HepG2 (cell line): ENCODE measurements at regions not wholly inside any gene's neighbourhood (a gene's known extent, or its start where the extent isn't known, plus 50 kb on each side); places are given as distances from the start of the nearest gene placed in this dataset.

Source experiments
- ATAC-seq: fragments of 200-7000 bp; cut with Tn5 transposase; 3 replicates; pipeline ENCODE4 v1.9.1; 2020; ENCODE audit warnings: mild to moderate bottlenecking, moderate library complexity
- BruUV-seq: library from RNA; stranded (reverse); fragments of 400-500 nt; replicated peaks from 2 replicates; lab custom pipeline; 2021; lab: Mats Ljungman, UMichigan
- CTCF ChIA-PET: fragments of 300-600 bp; formaldehyde crosslinking; extraction: SDS; loops from one replicate; lab custom pipeline; 2021; ENCODE audit warnings: low total read pairs, inconsistent platforms, low intra/inter-chr PET ratio; lab: Yijun Ruan, JAX
- POLR2A ChIA-PET: fragments of 350-600 bp; sonication (Branson Sonifier 250); formaldehyde crosslinking; loops from one replicate; lab custom pipeline; 2020; ENCODE audit warnings: antibody characterized with exemption, inconsistent platforms; lab: Yijun Ruan, JAX
- DNase-seq: peaks from one replicate; pipeline ENCODE4 v3.0.0-alpha.2; 2015; ENCODE audit warnings: low spot score
- FAIRE-seq: peaks from 3 replicates; lab custom pipeline; 2011; peaks lifted over from hg19 to GRCh38; lab: Jason Lieb, UNC
- H2AFZ ChIP-seq: one replicate; pipeline ENCODE4 v1.6.1; 2011; ENCODE audit warnings: low read length, inconsistent platforms
- H3K27ac ChIP-seq: fragments of 300-600 bp; 3 replicates; pipeline ENCODE4 v1.8.0; 2011; ENCODE audit warnings: mixed run types, mild to moderate bottlenecking, mixed read lengths, low read length, inconsistent platforms; ENCODE audit not compliant: insufficient read depth; ENCODE audit errors: extremely low read length
- H3K27me3 ChIP-seq, 2 experiments: fragments of 200-600 bp in 1 of 2; 2 replicates in 1 of 2; 3 replicates in 1 of 2; pipeline versions ENCODE4 v1.6.0 to v1.8.0; 2011; ENCODE audit warnings: low read length in 2 of 2, mild to moderate bottlenecking in 2 of 2, moderate library complexity in 2 of 2, inconsistent platforms in 1 of 2; ENCODE audit not compliant: insufficient read depth in 2 of 2, control insufficient read depth in 1 of 2
- H3K36me3 ChIP-seq, 2 experiments: fragments of 200-600 bp in 1 of 2; replicated peaks in 1 of 2; 2 replicates in 1 of 2; 3 replicates in 1 of 2; pipeline versions ENCODE4 v1.5.1 to v1.8.0; 2011; ENCODE audit warnings: low read length in 2 of 2, inconsistent platforms in 1 of 2; ENCODE audit not compliant: insufficient read depth in 2 of 2, control insufficient read depth in 1 of 2
- H3K4me1 ChIP-seq: 2 replicates; pipeline ENCODE4 v1.5.1; 2012; ENCODE audit warnings: low read length, inconsistent platforms; ENCODE audit not compliant: insufficient read depth
- H3K4me2 ChIP-seq: 2 replicates; pipeline ENCODE4 v1.6.0; 2011; ENCODE audit warnings: low read depth, low read length, inconsistent platforms
- H3K4me3 ChIP-seq, 3 experiments: fragments of 200-600 bp in 1 of 3; sonication (generic), shearing (Covaris generic) in 1 of 3; replicated peaks in 1 of 3; 2 replicates each; pipeline ENCODE4 v1.5.1; 2011 to 2016; ENCODE audit warnings: low read length in 3 of 3, inconsistent platforms in 2 of 3, low read depth in 2 of 3, mild to moderate bottlenecking in 2 of 3, control low read depth in 1 of 3, mixed read lengths in 1 of 3; ENCODE audit not compliant: insufficient read depth in 1 of 3
- H3K79me2 ChIP-seq: one replicate; pipeline ENCODE4 v1.6.1; 2011; ENCODE audit warnings: low read length, inconsistent platforms; ENCODE audit not compliant: insufficient read depth
- H3K9ac ChIP-seq: 2 replicates; pipeline ENCODE4 v1.6.0; 2011; ENCODE audit warnings: mild to moderate bottlenecking, low read depth, low read length, inconsistent platforms; ENCODE audit not compliant: insufficient read depth
- H3K9me3 ChIP-seq: 2 replicates; pipeline ENCODE4 v1.5.1; 2012; ENCODE audit warnings: mild to moderate bottlenecking, low read length
- H4K20me1 ChIP-seq: 2 replicates; pipeline ENCODE4 v1.6.0; 2011; ENCODE audit warnings: inconsistent platforms, mild to moderate bottlenecking, low read length, moderate library complexity; ENCODE audit not compliant: insufficient read depth
- DDIT3 ChIP-seq: sonication (generic); formaldehyde crosslinking; IDR thresholded peaks from 2 replicates; pipeline ENCODE4 v1.4.0; 2020; ENCODE audit warnings: mild to moderate bottlenecking, missing genetic modification reagents
- E2F2 ChIP-seq: sonication (generic); formaldehyde crosslinking; IDR thresholded peaks from 2 replicates; pipeline ENCODE4 v1.4.0; 2020; ENCODE audit warnings: missing genetic modification reagents, borderline replicate concordance
- GABPB1 ChIP-seq: IDR thresholded peaks from 2 replicates; pipeline ENCODE4 v1.6.1; 2016; ENCODE audit warnings: mild to moderate bottlenecking, missing genetic modification reagents, moderate library complexity, missing compliant biosample characterization
- IRF1 ChIP-seq: sonication (generic); formaldehyde crosslinking; IDR thresholded peaks from 2 replicates; pipeline ENCODE4 v1.4.0; 2020; ENCODE audit warnings: low read depth, mild to moderate bottlenecking, missing genetic modification reagents
- IRX3 ChIP-seq: sonication (generic); formaldehyde crosslinking; IDR thresholded peaks from 2 replicates; pipeline ENCODE4 v1.8.1; 2023; ENCODE audit warnings: mild to moderate bottlenecking, low read depth, missing genetic modification reagents, borderline replicate concordance
- MAF1 ChIP-seq: sonication (generic); formaldehyde crosslinking; IDR thresholded peaks from 2 replicates; pipeline ENCODE4 v1.5.0; 2020; ENCODE audit warnings: missing genetic modification reagents, borderline replicate concordance
- PITX1 ChIP-seq: sonication (generic); formaldehyde crosslinking; IDR thresholded peaks from 2 replicates; pipeline ENCODE4 v1.5.1; 2020; ENCODE audit warnings: mild to moderate bottlenecking, missing genetic modification reagents
- PLRG1 ChIP-seq: fragments of 450-650 bp; conservative IDR thresholded peaks from 2 replicates; pipeline ENCODE4 v1.6.1; 2016
- PPARG ChIP-seq: conservative IDR thresholded peaks from 2 replicates; pipeline ENCODE4 v1.6.1; 2016; ENCODE audit warnings: missing biosample characterization, missing genetic modification reagents
- RORA ChIP-seq: sonication (generic); formaldehyde crosslinking; IDR thresholded peaks from 2 replicates; pipeline ENCODE4 v1.5.0; 2020; ENCODE audit warnings: mild to moderate bottlenecking, missing genetic modification reagents, moderate library complexity
- ZNF124 ChIP-seq: sonication (generic); formaldehyde crosslinking; IDR thresholded peaks from 2 replicates; pipeline ENCODE4 v1.4.0; 2020; ENCODE audit warnings: missing genetic modification reagents
- ZNF142 ChIP-seq: sonication (generic); formaldehyde crosslinking; IDR thresholded peaks from 2 replicates; pipeline ENCODE4 v1.4.0; 2020; ENCODE audit warnings: missing genetic modification reagents
- ZNF234 ChIP-seq: sonication (generic); formaldehyde crosslinking; conservative IDR thresholded peaks from 2 replicates; pipeline ENCODE4 v1.5.1; 2020; ENCODE audit warnings: mild to moderate bottlenecking, missing genetic modification reagents
- ZNF264 ChIP-seq: sonication (generic); formaldehyde crosslinking; IDR thresholded peaks from 2 replicates; pipeline ENCODE4 v1.4.0; 2020; ENCODE audit warnings: missing genetic modification reagents
- ZNF280B ChIP-seq: sonication (generic); formaldehyde crosslinking; IDR thresholded peaks from 2 replicates; pipeline ENCODE4 v1.5.0; 2020; ENCODE audit warnings: missing genetic modification reagents, mild to moderate bottlenecking, borderline replicate concordance
- WGBS: methylation state at CpG from one replicate; pipeline ENCODE4 v1.1.6; 2017; ENCODE audit warnings: low lambda C conversion rate; 5-methylcytosine and 5-hydroxymethylcytosine counted together
- in situ Hi-C: cut with HindIII; loops from 2 replicates; pipeline ENCODE4 v1.10.0; 2017; ENCODE audit warnings: low pct_unique_long_range_greater_than_20kb; ENCODE audit not compliant: extremely low pct_ligation_motif_present
- intact Hi-C: fragments of 100-400 bp; cut with micrococcal nuclease; formaldehyde crosslinking; loops from one replicate; pipeline ENCODE4 v1.10.0; 2022; ENCODE audit not compliant: unreplicated experiment

- Histone ChIP-seq H3K4me2 (no peak overlapping the region), H3K4me1 (no peaks in the 10 kb centered on the region), H3K4me3 (no peak overlapping the region), H3K9me3 (no peaks in the 10 kb centered on the region), H3K27me3 (no peaks in the 10 kb centered on the region), H3K9ac (no peak overlapping the region), H3K36me3 (no peaks in the 10 kb centered on the region), H2AFZ (no peak overlapping the region), H3K79me2 (no peaks in the 10 kb centered on the region), H4K20me1 (no peaks in the 10 kb centered on the region), H3K27ac (no peak overlapping the region)
- DNase-seq = no peak
- ChIA-PET CTCF (no interaction called here), POLR2A (no interaction called here)
- BruUV-seq = no TSS peak
- no peak for FAIRE-seq
- intact Hi-C loops (no loop called here), in situ Hi-C loops (no loop called here)
- no peak for ATAC-seq
- WGBS = 17% methylated on average over 2 of the region's 2 CpGs
- TF ChIP-seq ZNF264 (no peak), DDIT3 (CRISPR knock-in tag) (no peak), E2F2 (CRISPR knock-in tag) (no peak), ZNF280B (no peak), MAF1 (CRISPR knock-in tag) (no peak), RORA (CRISPR knock-in tag) (no peak), ZNF234 (no peak), PLRG1 (no peak), ZNF142 (no peak), PPARG (CRISPR knock-in tag) (no peak), IRF1 (CRISPR knock-in tag) (no peak), GABPB1 (CRISPR knock-in tag) (no peak), ZNF124 (CRISPR knock-in tag) (no peak), IRX3 (no peak), PITX1 (CRISPR knock-in tag) (no peak)
Observed at GRCh38 chr3:117264204-117264994, 554.8 kb downstream of the TUSC7 start.
